Neural progenitor cell (in vitro differentiated cells): ENCODE measurements at regions not wholly inside any gene's neighbourhood (a gene's known extent, or its start where the extent isn't known, plus 50 kb on each side); places are given as distances from the start of the nearest gene placed in this dataset.

Experiments
- EZH2phosphoT487 ChIP-seq: fragments of 200-600 bp; sonication (generic); IDR thresholded peaks from 2 replicates; pipeline ENCODE4 v1.6.1; 2017; ENCODE audit warnings: antibody characterized with exemption
- TF ChIP-seq, protein P1 (sequence below): fragments of 200-600 bp; sonication (generic); IDR thresholded peaks from 2 replicates; pipeline ENCODE4 v1.5.1; 2017; ENCODE audit warnings: antibody characterized with exemption, mild to moderate bottlenecking

DNA sequence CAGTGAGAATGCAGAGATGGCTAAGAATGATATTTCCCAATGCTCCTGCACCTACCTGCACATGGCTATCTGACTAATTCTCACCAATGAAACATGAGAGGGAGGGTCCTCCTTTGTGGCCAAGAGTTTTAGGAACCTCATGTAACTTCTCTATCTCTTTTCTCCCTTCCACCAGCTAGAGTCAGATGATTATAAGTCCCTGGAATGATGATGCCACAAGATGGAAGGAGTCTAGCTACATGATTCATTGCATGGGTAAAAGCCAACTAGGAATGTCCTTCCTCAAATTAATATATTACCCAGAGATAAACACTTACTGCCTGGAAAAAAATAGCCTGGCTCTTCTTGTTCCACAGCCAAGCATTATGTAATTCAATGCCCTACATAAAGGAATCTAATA is 55.1 kb upstream of the AASS start:
- TF ChIP-seq, protein P1, sequence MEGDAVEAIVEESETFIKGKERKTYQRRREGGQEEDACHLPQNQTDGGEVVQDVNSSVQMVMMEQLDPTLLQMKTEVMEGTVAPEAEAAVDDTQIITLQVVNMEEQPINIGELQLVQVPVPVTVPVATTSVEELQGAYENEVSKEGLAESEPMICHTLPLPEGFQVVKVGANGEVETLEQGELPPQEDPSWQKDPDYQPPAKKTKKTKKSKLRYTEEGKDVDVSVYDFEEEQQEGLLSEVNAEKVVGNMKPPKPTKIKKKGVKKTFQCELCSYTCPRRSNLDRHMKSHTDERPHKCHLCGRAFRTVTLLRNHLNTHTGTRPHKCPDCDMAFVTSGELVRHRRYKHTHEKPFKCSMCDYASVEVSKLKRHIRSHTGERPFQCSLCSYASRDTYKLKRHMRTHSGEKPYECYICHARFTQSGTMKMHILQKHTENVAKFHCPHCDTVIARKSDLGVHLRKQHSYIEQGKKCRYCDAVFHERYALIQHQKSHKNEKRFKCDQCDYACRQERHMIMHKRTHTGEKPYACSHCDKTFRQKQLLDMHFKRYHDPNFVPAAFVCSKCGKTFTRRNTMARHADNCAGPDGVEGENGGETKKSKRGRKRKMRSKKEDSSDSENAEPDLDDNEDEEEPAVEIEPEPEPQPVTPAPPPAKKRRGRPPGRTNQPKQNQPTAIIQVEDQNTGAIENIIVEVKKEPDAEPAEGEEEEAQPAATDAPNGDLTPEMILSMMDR, result no peak
- TF ChIP-seq EZH2phosphoT487, result no peak
